GM12878 (cell line): ENCODE measurements at regions not wholly inside any gene's neighbourhood (a gene's known extent, or its start where the extent isn't known, plus 50 kb on each side); places are given as distances from the start of the nearest gene placed in this dataset.
A peak's percentile ranks its signal among the peaks of the same experiment; 100 is the strongest.

Source experiments
- ATAC-seq: fragments of 200-7000 bp; cut with Tn5 transposase; 3 replicates; pipeline ENCODE4 v1.9.1; 2020; ENCODE audit warnings: mild to moderate bottlenecking, moderate library complexity
- BruUV-seq: library from RNA; stranded (reverse); fragments of 400-500 nt; replicated peaks from 2 replicates; lab custom pipeline; 2021; lab: Mats Ljungman, UMichigan
- CTCF ChIA-PET: fragments of 300-600 bp; sonication (Branson Sonifier 250); formaldehyde crosslinking; extraction: SDS; loops from one replicate; lab custom pipeline; 2021; ENCODE audit warnings: inconsistent platforms; lab: Yijun Ruan, JAX
- POLR2A ChIA-PET: fragments of 350-600 bp; formaldehyde crosslinking; extraction: SDS; loops from one replicate; lab custom pipeline; 2021; ENCODE audit warnings: inconsistent platforms; lab: Charles Lee
- RAD21 ChIA-PET: fragments of 300-600 bp; sonication (Branson Sonifier 250); formaldehyde crosslinking; loops from one replicate; lab custom pipeline; 2023; ENCODE audit warnings: antibody characterized with exemption; ENCODE audit not compliant: unreplicated experiment; lab: Charles Lee
- SMC1A ChIA-PET: fragments of 300-600 bp; sonication (Branson Sonifier 250); formaldehyde crosslinking; loops from one replicate; lab custom pipeline; 2023; ENCODE audit not compliant: unreplicated experiment, uncharacterized antibody; lab: Charles Lee
- DNase-seq: peaks from one replicate; pipeline ENCODE4 v3.0.0-alpha.2; 2011; ENCODE audit warnings: low read depth, low spot score
- FAIRE-seq: peaks from 3 replicates; lab custom pipeline; 2011; peaks lifted over from hg19 to GRCh38; lab: Jason Lieb, UNC
- H2AFZ ChIP-seq: 2 replicates; pipeline ENCODE4 v1.6.0; 2011; ENCODE audit warnings: low read depth, low read length, control low read depth; ENCODE audit not compliant: control insufficient read depth
- H3K27ac ChIP-seq: 2 replicates; pipeline ENCODE4 v1.5.1; 2011; ENCODE audit warnings: control low read depth; ENCODE audit not compliant: control insufficient read depth, insufficient read depth
- H3K27me3 ChIP-seq, 2 experiments: replicated peaks in 1 of 2; 2 replicates each; pipeline versions ENCODE4 v1.6.0 to v1.6.1; 2011; ENCODE audit warnings: low read length in 1 of 2; ENCODE audit not compliant: control insufficient read depth in 2 of 2, insufficient read depth in 2 of 2
- H3K36me3 ChIP-seq, 2 experiments: 2 replicates each; pipeline ENCODE4 v1.5.1; 2011; ENCODE audit warnings: low read length in 1 of 2; ENCODE audit not compliant: control insufficient read depth in 2 of 2, insufficient read depth in 2 of 2
- H3K4me1 ChIP-seq: 2 replicates; pipeline ENCODE4 v1.6.1; 2011; ENCODE audit warnings: mild to moderate bottlenecking, low read length, moderate library complexity, mixed read lengths; ENCODE audit not compliant: control insufficient read depth, insufficient read depth
- H3K4me2 ChIP-seq: 2 replicates; pipeline ENCODE4 v1.6.0; 2011; ENCODE audit warnings: control low read depth; ENCODE audit not compliant: control insufficient read depth, insufficient read depth
- H3K4me3 ChIP-seq: fragments of 200-600 bp; sonication (generic); 2 replicates; pipeline ENCODE4 v1.5.1; 2016
- H3K79me2 ChIP-seq: 2 replicates; pipeline ENCODE4 v1.6.0; 2011; ENCODE audit warnings: low read length; ENCODE audit not compliant: control insufficient read depth, insufficient read depth
- H3K9ac ChIP-seq: 2 replicates; pipeline ENCODE4 v1.8.0; 2011; ENCODE audit warnings: low read length, control low read depth, mixed read lengths; ENCODE audit not compliant: control insufficient read depth, insufficient read depth
- H3K9me3 ChIP-seq: replicated peaks from 3 replicates; pipeline ENCODE4 v1.5.1; 2011; ENCODE audit warnings: mild to moderate bottlenecking, low read length; ENCODE audit not compliant: control insufficient read depth, insufficient read depth
- H4K20me1 ChIP-seq: 2 replicates; pipeline ENCODE4 v1.6.0; 2011; ENCODE audit not compliant: control insufficient read depth, insufficient read depth
- CBFB ChIP-seq: IDR thresholded peaks from 2 replicates; pipeline ENCODE4 v1.6.1; 2016; ENCODE audit warnings: antibody characterized with exemption, low read depth
- FOXK2 ChIP-seq: fragments of 450-650 bp; IDR thresholded peaks from 2 replicates; pipeline ENCODE4 v1.6.1; 2017; ENCODE audit warnings: mild to moderate bottlenecking, moderate library complexity
- FOXM1 ChIP-seq: IDR thresholded peaks from 2 replicates; pipeline ENCODE4 v1.6.1; 2012; ENCODE audit warnings: low read depth, mild to moderate bottlenecking, inconsistent platforms, low read length, moderate library complexity
- PAX8 ChIP-seq: fragments of 450-650 bp; IDR thresholded peaks from 2 replicates; pipeline ENCODE4 v1.6.1; 2017; ENCODE audit warnings: mild to moderate bottlenecking, moderate library complexity
- RELB ChIP-seq: fragments of 450-650 bp; IDR thresholded peaks from 2 replicates; pipeline ENCODE4 v1.6.1; 2017; ENCODE audit warnings: low read depth, mild to moderate bottlenecking, moderate library complexity
- SMARCA5 ChIP-seq: fragments of 450-650 bp; IDR thresholded peaks from 2 replicates; pipeline ENCODE4 v1.6.1; 2017; ENCODE audit warnings: mild to moderate bottlenecking
- SMC3 ChIP-seq: IDR thresholded peaks from 2 replicates; pipeline ENCODE4 v1.6.1; 2011; ENCODE audit warnings: low read length, improper control_type of control experiment, borderline replicate concordance
- SREBF2 ChIP-seq: IDR thresholded peaks from 2 replicates; pipeline ENCODE4 v1.6.1; 2012; ENCODE audit warnings: mild to moderate bottlenecking, low read length
- TAF1 ChIP-seq: IDR thresholded peaks from 2 replicates; pipeline ENCODE4 v1.6.1; 2011; ENCODE audit warnings: mild to moderate bottlenecking, low read depth, low read length, borderline replicate concordance
- ZNF217 ChIP-seq: fragments of 450-650 bp; IDR thresholded peaks from 2 replicates; pipeline ENCODE4 v1.6.1; 2017; ENCODE audit warnings: antibody characterized with exemption, mild to moderate bottlenecking
- ZNF622 ChIP-seq: fragments of 450-650 bp; IDR thresholded peaks from 2 replicates; pipeline ENCODE4 v1.6.1; 2017; ENCODE audit warnings: mild to moderate bottlenecking, inconsistent platforms
- WGBS: methylation state at CpG from one replicate; pipeline ENCODE4 v1.1.6; 2016; ENCODE audit warnings: low lambda C conversion rate; ENCODE audit not compliant: insufficient replicate concordance, insufficient coverage; ENCODE audit errors: missing lambda C conversion rate; 5-methylcytosine and 5-hydroxymethylcytosine counted together
- in situ Hi-C: fragments of 300-500 bp; cut with MboI; formaldehyde crosslinking; loops from 9 replicates; pipeline ENCODE4 v1.14.3; 2018; ENCODE audit warnings: mixed read lengths
- intact Hi-C: fragments of 100-400 bp; cut with micrococcal nuclease; formaldehyde crosslinking; loops from one replicate; pipeline ENCODE4 v1.14.2; 2022; ENCODE audit not compliant: unreplicated experiment
- TF ChIP-seq, protein P1 (sequence below): fragments of 450-650 bp; formaldehyde crosslinking; IDR thresholded peaks from 2 replicates; pipeline ENCODE4 v1.5.0; 2022; ENCODE audit warnings: mild to moderate bottlenecking, missing genetic modification characterization
- TF ChIP-seq, protein P2 (sequence below): fragments of 450-650 bp; IDR thresholded peaks from 2 replicates; pipeline ENCODE4 v1.6.1; 2017; ENCODE audit warnings: antibody characterized with exemption, mild to moderate bottlenecking, moderate library complexity

DNA sequence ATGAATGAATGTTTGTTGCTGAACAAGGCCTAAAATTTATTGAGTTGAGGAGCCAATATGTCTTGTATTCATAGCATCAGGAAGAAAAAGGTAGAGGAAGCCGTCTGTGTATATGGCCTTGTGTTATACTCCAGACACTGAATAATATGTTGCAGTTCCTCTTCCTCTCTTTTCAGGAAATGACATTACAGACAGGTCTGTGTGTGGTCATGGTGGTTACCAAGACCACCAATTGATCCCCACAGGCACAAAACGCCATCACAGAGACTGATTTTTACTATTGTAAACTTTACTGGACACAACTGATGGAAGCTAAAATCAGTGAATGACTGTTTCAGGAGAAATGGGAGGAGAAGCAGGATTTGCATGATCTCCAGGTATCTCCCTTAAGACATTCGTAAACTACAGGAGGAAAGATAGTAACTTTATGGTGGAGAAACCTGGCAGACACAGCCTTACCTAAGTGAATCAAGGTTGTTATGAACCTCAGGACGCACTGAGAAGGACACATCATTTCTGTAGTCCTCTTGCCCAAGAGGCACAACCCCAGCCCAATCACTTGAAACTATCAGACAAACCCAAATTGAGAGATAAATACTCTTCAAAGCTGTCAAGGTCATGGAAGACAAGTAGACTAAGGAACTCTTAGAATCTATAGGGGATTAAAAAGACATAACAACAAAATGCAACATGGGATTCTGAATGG is 334.1 kb upstream of the RGS6 start (continued):
- TF ChIP-seq, protein P1, sequence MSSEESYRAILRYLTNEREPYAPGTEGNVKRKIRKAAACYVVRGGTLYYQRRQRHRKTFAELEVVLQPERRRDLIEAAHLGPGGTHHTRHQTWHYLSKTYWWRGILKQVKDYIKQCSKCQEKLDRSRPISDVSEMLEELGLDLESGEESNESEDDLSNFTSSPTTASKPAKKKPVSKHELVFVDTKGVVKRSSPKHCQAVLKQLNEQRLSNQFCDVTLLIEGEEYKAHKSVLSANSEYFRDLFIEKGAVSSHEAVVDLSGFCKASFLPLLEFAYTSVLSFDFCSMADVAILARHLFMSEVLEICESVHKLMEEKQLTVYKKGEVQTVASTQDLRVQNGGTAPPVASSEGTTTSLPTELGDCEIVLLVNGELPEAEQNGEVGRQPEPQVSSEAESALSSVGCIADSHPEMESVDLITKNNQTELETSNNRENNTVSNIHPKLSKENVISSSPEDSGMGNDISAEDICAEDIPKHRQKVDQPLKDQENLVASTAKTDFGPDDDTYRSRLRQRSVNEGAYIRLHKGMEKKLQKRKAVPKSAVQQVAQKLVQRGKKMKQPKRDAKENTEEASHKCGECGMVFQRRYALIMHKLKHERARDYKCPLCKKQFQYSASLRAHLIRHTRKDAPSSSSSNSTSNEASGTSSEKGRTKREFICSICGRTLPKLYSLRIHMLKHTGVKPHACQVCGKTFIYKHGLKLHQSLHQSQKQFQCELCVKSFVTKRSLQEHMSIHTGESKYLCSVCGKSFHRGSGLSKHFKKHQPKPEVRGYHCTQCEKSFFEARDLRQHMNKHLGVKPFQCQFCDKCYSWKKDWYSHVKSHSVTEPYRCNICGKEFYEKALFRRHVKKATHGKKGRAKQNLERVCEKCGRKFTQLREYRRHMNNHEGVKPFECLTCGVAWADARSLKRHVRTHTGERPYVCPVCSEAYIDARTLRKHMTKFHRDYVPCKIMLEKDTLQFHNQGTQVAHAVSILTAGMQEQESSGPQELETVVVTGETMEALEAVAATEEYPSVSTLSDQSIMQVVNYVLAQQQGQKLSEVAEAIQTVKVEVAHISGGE (CRISPR knock-in tag): no peak
- TF ChIP-seq FOXM1 (0 out of 2 replicates have a peak, but pooled peaks have one; percentile 12), SMC3 (no peak), TAF1 (no peak)

DNA sequence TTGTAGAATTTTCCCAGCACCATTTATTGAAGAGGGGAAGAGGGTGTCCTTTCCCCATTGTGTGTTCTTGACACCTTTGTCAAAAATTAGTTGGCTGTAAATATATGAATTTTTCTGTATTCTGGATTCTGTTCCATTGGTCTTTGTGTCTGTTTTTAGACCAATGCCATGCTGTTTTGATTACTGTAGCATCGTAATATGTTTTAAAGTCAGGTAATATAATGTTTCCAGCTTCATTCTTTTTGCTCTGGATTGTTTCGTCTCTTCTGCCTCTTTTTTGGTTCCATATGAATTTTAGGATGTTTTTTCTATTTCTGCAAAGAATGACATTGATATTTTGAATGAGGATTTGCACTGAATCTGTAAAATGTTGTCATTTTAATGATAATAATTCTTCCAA is 331.9 kb upstream of the RGS6 start:
- 93% methylated on average over 2 of the region's 2 CpGs for WGBS
- FAIRE-seq (no peak), ATAC-seq (no peak), DNase-seq (no peak)
- peaks cover 15% of the 10 kb centered on the region; the same call in 2 of the 3 replicates for H3K9me3 ChIP-seq
- no peak overlapping the region for H3K9ac ChIP-seq
- peaks cover 22% of the 10 kb centered on the region for H3K4me1 ChIP-seq
- no peak overlapping the region for H3K27ac ChIP-seq
- intact Hi-C loops: no loop called here
- H3K27me3 ChIP-seq: no peaks in the 10 kb centered on the region
- H3K4me2 ChIP-seq: no peak overlapping the region
- peaks cover 0 to 8% of the 10 kb centered on the region in 2 experiments; a peak in 1 of 4 replicates for H3K36me3 ChIP-seq
- TF ChIP-seq, protein P2, sequence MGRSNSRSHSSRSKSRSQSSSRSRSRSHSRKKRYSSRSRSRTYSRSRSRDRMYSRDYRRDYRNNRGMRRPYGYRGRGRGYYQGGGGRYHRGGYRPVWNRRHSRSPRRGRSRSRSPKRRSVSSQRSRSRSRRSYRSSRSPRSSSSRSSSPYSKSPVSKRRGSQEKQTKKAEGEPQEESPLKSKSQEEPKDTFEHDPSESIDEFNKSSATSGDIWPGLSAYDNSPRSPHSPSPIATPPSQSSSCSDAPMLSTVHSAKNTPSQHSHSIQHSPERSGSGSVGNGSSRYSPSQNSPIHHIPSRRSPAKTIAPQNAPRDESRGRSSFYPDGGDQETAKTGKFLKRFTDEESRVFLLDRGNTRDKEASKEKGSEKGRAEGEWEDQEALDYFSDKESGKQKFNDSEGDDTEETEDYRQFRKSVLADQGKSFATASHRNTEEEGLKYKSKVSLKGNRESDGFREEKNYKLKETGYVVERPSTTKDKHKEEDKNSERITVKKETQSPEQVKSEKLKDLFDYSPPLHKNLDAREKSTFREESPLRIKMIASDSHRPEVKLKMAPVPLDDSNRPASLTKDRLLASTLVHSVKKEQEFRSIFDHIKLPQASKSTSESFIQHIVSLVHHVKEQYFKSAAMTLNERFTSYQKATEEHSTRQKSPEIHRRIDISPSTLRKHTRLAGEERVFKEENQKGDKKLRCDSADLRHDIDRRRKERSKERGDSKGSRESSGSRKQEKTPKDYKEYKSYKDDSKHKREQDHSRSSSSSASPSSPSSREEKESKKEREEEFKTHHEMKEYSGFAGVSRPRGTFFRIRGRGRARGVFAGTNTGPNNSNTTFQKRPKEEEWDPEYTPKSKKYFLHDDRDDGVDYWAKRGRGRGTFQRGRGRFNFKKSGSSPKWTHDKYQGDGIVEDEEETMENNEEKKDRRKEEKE: no peak
- TF ChIP-seq TAF1: no peak
- no peak for TF ChIP-seq RELB
- no peak for TF ChIP-seq PAX8
- no peak for TF ChIP-seq ZNF622
- TF ChIP-seq SMARCA5: 0 out of 2 replicates have a peak, but pooled peaks have one; percentile 25
- TF ChIP-seq FOXK2: no peak
- TF ChIP-seq SREBF2: no peak
- TF ChIP-seq CBFB: no peak
- TF ChIP-seq ZNF217: peak; percentile 63; the same call in 1 of the 2 replicates
- H3K4me3 ChIP-seq: no peak overlapping the region
- ChIA-PET RAD21 (no interaction called here), CTCF (interaction anchor here (1.4 kb wide), 1 partner anchor 169 kb away, joined by 3 read pairs; no protein-coding TSS in a partner anchor), SMC1A (no interaction called here), POLR2A (no interaction called here)
- in situ Hi-C loops: no loop called here
- H3K79me2 ChIP-seq: peaks cover 58% of the 10 kb centered on the region
- no peak overlapping the region for H2AFZ ChIP-seq
- no TSS peak for BruUV-seq
- H4K20me1 ChIP-seq: no peaks in the 10 kb centered on the region
